Esophagus squamous epithelium (tissue), 5 donors: ENCODE measurements at regions not wholly inside any gene's neighbourhood (a gene's known extent, or its start where the extent isn't known, plus 50 kb on each side); places are given as distances from the start of the nearest gene placed in this dataset.
A peak's percentile ranks its signal among the peaks of the same experiment; 100 is the strongest.
"Not testable (repeated sequence)": the region's sequence is repeated elsewhere in the genome, so short reads cannot be mapped to it uniquely, and the experiment has no call there.

Experiments used
- DNase-seq: peaks from one replicate; lab custom pipeline; 2025; lab: John Stamatoyannopoulos, UW
- H3K27ac ChIP-seq, 4 donors: fragments of 200-600 bp; sonication (generic); one replicate each; pipeline ENCODE4 v1.5.1; 2016 to 2019; ENCODE audit warnings: mild to moderate bottlenecking in 1 of 4
- H3K27me3 ChIP-seq, 4 donors: fragments of 200-600 bp; sonication (generic); 1 replicate in 3 of 4; 2 replicates in 1 of 4; pipeline versions ENCODE4 v1.5.1 to v1.6.0; 2017 to 2021; ENCODE audit warnings: antibody characterized with exemption in 1 of 4
- H3K36me3 ChIP-seq, 3 donors: fragments of 200-600 bp; sonication (generic); one replicate each; pipeline ENCODE4 v1.5.1; 2016 to 2019
- H3K4me1 ChIP-seq, 3 donors: fragments of 200-600 bp; sonication (generic); one replicate each; pipeline ENCODE4 v1.5.1; 2017 to 2019
- H3K4me3 ChIP-seq, 4 donors: fragments of 200-600 bp; sonication (generic); 1 replicate in 3 of 4; 2 replicates in 1 of 4; pipeline ENCODE4 v1.5.1; 2016 to 2019; ENCODE audit warnings: mild to moderate bottlenecking in 2 of 4, moderate library complexity in 1 of 4
- H3K9me3 ChIP-seq, 3 donors: fragments of 200-600 bp; sonication (generic); one replicate each; pipeline ENCODE4 v1.5.1; 2016 to 2019
- CTCF ChIP-seq, 6 experiments: fragments of 450-650 bp in 4 of 6; fragments of 200-600 bp in 2 of 6; sonication (generic) in 2 of 6; IDR thresholded peaks; one replicate each; pipeline ENCODE4 v1.5.1; 2016 to 2019; ENCODE audit warnings: antibody characterized with exemption in 6 of 6, mild to moderate bottlenecking in 4 of 6, moderate library complexity in 4 of 6
- POLR2A ChIP-seq, 4 donors: fragments of 450-650 bp; IDR thresholded peaks; one replicate each; pipeline ENCODE4 v1.6.1; 2017; ENCODE audit warnings: antibody characterized with exemption in 4 of 4, mild to moderate bottlenecking in 4 of 4, moderate library complexity in 3 of 4
- WGBS, 2 donors: methylation state at CpG; one replicate each; pipeline ENCODE4 v1.1.5; 2018; 5-methylcytosine and 5-hydroxymethylcytosine counted together
- intact Hi-C: fragments of 100-400 bp; cut with DNase I; formaldehyde crosslinking; loops from one replicate; pipeline ENCODE4 v1.15.0; 2022
- donor health status: DM: yes; HTN: yes; CAD: no.

- H3K9me3 ChIP-seq = peaks cover 0 to 7% (median 7%) of the 10 kb centered on the region in 3 donors
- H3K4me1 ChIP-seq = no peaks in the 10 kb centered on the region
- no peak overlapping the region for H3K27ac ChIP-seq
- no peak overlapping the region for H3K4me3 ChIP-seq
- 59 to 80% methylated on average over 1 of the region's 1 CpG for WGBS, 2 donors
- no peak for DNase-seq
- no peaks in the 10 kb centered on the region for H3K36me3 ChIP-seq
- H3K27me3 ChIP-seq = no peaks in the 10 kb centered on the region
- TF ChIP-seq POLR2A (IDR thresholded peaks at IDR 0.05) (no peak), CTCF (IDR thresholded peaks at IDR 0.05) (no peak)
- intact Hi-C loops = no loop called here
These were observed 77.2 kb upstream of the ECI2 start for GRCh38 chr6:4212588-4212987.

GRCh38 chr6:4210629-4211419 lies 75.4 kb upstream of the ECI2 start:
- WGBS, 2 donors = 38 to 65% methylated on average over 1 to 2 of the region's 4 CpGs
- Histone ChIP-seq H3K4me1 (no peaks in the 10 kb centered on the region), H3K27ac (no peak overlapping the region), H3K36me3 (no peaks in the 10 kb centered on the region), H3K9me3 (peaks cover 0 to 7% (median 7%) of the 10 kb centered on the region in 3 donors), H3K27me3 (no peaks in the 10 kb centered on the region), H3K4me3 (no peak overlapping the region)
- intact Hi-C loops = no loop called here
- peak in 5 of 6 experiments; percentile 45 to 69 (median 52) for TF ChIP-seq CTCF (IDR thresholded peaks at IDR 0.05)
- no peak for TF ChIP-seq POLR2A (IDR thresholded peaks at IDR 0.05)
- DNase-seq = no peak

- TF ChIP-seq CTCF (IDR thresholded peaks at IDR 0.05) = no peak
- no peak for TF ChIP-seq POLR2A (IDR thresholded peaks at IDR 0.05)
- H3K4me3 ChIP-seq = no peak overlapping the region
- intact Hi-C loops = no loop called here
- H3K9me3 ChIP-seq = peaks cover 0 to 6% (median 5%) of the 10 kb centered on the region in 3 donors
- no peak overlapping the region for H3K27ac ChIP-seq
- H3K36me3 ChIP-seq = no peaks in the 10 kb centered on the region
- peaks cover 0 to 5% (median 0%) of the 10 kb centered on the region in 4 donors for H3K27me3 ChIP-seq
- WGBS, 2 donors = 39 to 60% methylated on average over 2 of the region's 2 CpGs
- H3K4me1 ChIP-seq = no peaks in the 10 kb centered on the region
- DNase-seq = no peak
These were observed 73.8 kb upstream of the ECI2 start for GRCh38 chr6:4209196-4209595.

- intact Hi-C loops = no loop called here
- no peak overlapping the region for H3K4me3 ChIP-seq
- 72 to 93% methylated on average over 2 of the region's 2 CpGs for WGBS, 2 donors
These were observed 72.8 kb upstream of the ECI2 start for GRCh38 chr6:4208158-4208557.

GRCh38 chr6:4203642-4204417 lies 68.5 kb upstream of the ECI2 start:
- H3K9me3 ChIP-seq, H3K36me3 ChIP-seq, H3K4me3 ChIP-seq, H3K27ac ChIP-seq, H3K27me3 ChIP-seq, DNase-seq, H3K4me1 ChIP-seq, intact Hi-C loops: not testable (repeated sequence)
- WGBS, 2 donors = 89 to 90% methylated on average over 7 of the region's 21 CpGs

More at GRCh38 chr6:4208158-4208557, 72.8 kb upstream of the ECI2 start:
- no peaks in the 10 kb centered on the region for H3K36me3 ChIP-seq
- TF ChIP-seq POLR2A (IDR thresholded peaks at IDR 0.05) (no peak), CTCF (IDR thresholded peaks at IDR 0.05) (no peak)
- no peak for DNase-seq
- H3K27me3 ChIP-seq = peaks cover 0 to 5% (median 0%) of the 10 kb centered on the region in 4 donors
- H3K4me1 ChIP-seq = no peaks in the 10 kb centered on the region
- peaks cover 0 to 7% (median 5%) of the 10 kb centered on the region in 3 donors for H3K9me3 ChIP-seq
- H3K27ac ChIP-seq = no peak overlapping the region
